ENCODE measurements at regions not wholly inside any gene's neighbourhood (a gene's known extent, or its start where the extent isn't known, plus 50 kb on each side); places are given as distances from the start of the nearest gene placed in this dataset.

DNA sequence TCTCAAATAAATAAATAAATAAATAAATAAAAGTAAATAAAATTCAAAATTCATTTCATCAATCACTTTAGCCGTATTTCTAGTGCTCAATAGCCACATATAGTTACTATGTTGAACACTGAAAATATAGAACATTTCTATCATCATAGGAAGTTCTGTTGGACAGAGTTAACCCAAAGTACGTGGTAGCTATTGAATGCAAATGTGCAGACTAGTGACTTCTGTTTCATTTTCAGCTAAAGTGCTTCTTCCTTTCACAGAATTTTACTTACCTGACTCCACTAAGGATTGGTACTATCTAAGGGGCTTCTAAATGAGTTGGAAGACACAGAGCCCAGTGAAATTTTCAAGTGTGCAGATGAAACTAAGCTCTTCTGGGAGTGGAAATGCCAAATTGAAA is 1208.3 kb downstream of the MAT2B start:
- TF ChIP-seq, protein P1, sequence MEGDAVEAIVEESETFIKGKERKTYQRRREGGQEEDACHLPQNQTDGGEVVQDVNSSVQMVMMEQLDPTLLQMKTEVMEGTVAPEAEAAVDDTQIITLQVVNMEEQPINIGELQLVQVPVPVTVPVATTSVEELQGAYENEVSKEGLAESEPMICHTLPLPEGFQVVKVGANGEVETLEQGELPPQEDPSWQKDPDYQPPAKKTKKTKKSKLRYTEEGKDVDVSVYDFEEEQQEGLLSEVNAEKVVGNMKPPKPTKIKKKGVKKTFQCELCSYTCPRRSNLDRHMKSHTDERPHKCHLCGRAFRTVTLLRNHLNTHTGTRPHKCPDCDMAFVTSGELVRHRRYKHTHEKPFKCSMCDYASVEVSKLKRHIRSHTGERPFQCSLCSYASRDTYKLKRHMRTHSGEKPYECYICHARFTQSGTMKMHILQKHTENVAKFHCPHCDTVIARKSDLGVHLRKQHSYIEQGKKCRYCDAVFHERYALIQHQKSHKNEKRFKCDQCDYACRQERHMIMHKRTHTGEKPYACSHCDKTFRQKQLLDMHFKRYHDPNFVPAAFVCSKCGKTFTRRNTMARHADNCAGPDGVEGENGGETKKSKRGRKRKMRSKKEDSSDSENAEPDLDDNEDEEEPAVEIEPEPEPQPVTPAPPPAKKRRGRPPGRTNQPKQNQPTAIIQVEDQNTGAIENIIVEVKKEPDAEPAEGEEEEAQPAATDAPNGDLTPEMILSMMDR (IDR thresholded peaks at IDR 0.05; ENCODE audit: low read depth, low read length, missing input control), result no peak
- TF ChIP-seq, protein P2, sequence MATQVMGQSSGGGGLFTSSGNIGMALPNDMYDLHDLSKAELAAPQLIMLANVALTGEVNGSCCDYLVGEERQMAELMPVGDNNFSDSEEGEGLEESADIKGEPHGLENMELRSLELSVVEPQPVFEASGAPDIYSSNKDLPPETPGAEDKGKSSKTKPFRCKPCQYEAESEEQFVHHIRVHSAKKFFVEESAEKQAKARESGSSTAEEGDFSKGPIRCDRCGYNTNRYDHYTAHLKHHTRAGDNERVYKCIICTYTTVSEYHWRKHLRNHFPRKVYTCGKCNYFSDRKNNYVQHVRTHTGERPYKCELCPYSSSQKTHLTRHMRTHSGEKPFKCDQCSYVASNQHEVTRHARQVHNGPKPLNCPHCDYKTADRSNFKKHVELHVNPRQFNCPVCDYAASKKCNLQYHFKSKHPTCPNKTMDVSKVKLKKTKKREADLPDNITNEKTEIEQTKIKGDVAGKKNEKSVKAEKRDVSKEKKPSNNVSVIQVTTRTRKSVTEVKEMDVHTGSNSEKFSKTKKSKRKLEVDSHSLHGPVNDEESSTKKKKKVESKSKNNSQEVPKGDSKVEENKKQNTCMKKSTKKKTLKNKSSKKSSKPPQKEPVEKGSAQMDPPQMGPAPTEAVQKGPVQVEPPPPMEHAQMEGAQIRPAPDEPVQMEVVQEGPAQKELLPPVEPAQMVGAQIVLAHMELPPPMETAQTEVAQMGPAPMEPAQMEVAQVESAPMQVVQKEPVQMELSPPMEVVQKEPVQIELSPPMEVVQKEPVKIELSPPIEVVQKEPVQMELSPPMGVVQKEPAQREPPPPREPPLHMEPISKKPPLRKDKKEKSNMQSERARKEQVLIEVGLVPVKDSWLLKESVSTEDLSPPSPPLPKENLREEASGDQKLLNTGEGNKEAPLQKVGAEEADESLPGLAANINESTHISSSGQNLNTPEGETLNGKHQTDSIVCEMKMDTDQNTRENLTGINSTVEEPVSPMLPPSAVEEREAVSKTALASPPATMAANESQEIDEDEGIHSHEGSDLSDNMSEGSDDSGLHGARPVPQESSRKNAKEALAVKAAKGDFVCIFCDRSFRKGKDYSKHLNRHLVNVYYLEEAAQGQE (IDR thresholded peaks at IDR 0.05), result no peak
- no peak for TF ChIP-seq YY1 (IDR thresholded peaks at IDR 0.05)
- TF ChIP-seq EGR1 (IDR thresholded peaks at IDR 0.05; ENCODE audit: low read depth in 2 of 2), result no peak

Data from liver (tissue), 3 donors.